IgD-negative memory B cell (primary cell): ENCODE measurements at regions not wholly inside any gene's neighbourhood (a gene's known extent, or its start where the extent isn't known, plus 50 kb on each side); places are given as distances from the start of the nearest gene placed in this dataset.
"Not testable (repeated sequence)": the region's sequence is repeated elsewhere in the genome, so short reads cannot be mapped to it uniquely, and the experiment has no call there.

ENCODE experiments used
- H3K27ac Mint-ChIP-seq, 3 donors: one replicate each; pipeline ENCODE4 v1.8.0; 2020 to 2022; ENCODE audit warnings: mild to moderate bottlenecking in 3 of 3, mixed read lengths in 3 of 3, moderate library complexity in 1 of 3
- H3K27me3 Mint-ChIP-seq: one replicate; pipeline ENCODE4 v1.8.0; 2021; ENCODE audit warnings: mixed read lengths
- H3K36me3 Mint-ChIP-seq: one replicate; pipeline ENCODE4 v1.8.0; 2020; ENCODE audit warnings: mild to moderate bottlenecking, mixed read lengths
- H3K4me1 Mint-ChIP-seq, 3 donors: one replicate each; pipeline ENCODE4 v1.8.0; 2020 to 2022; ENCODE audit warnings: mixed read lengths in 3 of 3, mild to moderate bottlenecking in 1 of 3
- H3K4me3 Mint-ChIP-seq, 4 donors: one replicate each; pipeline ENCODE4 v1.8.0; 2020 to 2022; ENCODE audit warnings: mild to moderate bottlenecking in 4 of 4, mixed read lengths in 4 of 4, moderate library complexity in 3 of 4
- H3K9me3 Mint-ChIP-seq, 3 donors: one replicate each; pipeline ENCODE4 v1.8.0; 2020 to 2021; ENCODE audit warnings: mixed read lengths in 3 of 3, mild to moderate bottlenecking in 1 of 3

DNA sequence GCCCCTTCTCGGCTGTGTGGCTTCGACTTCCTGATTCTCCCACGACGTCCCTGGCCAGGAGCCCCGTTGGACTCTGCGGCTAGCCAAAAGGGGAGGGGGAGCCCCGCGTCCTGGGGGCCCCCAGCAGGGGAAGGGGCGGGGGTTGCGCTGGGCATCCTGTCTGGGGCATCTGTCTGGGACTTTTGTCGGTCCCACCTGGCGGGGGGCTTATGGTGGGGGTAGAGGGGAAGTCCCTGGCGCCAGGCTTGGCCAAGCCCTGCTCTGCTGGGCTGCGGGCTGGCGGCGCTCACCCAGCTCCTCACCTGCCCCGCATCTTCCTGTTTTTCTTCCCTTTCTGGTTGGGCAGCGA, 142.7 kb upstream of the EEF2KMT start:
- Mint-ChIP-seq H3K4me3 (peak overlapping the region in 1 of 4 donors; percentile 33), H3K27me3 (peaks cover 16% of the 10 kb centered on the region)
- H3K4me1 Mint-ChIP-seq, H3K36me3 Mint-ChIP-seq, H3K27ac Mint-ChIP-seq, H3K9me3 Mint-ChIP-seq: not testable (repeated sequence)

GRCh38 chr16:5239472-5240277, 142.1 kb upstream of the EEF2KMT start:
- H3K4me1 Mint-ChIP-seq, H3K36me3 Mint-ChIP-seq, H3K27ac Mint-ChIP-seq, H3K9me3 Mint-ChIP-seq: not testable (repeated sequence)
- H3K4me3 Mint-ChIP-seq, result peak overlapping the region in 2 of 4 donors; percentile 68 to 76
- H3K27me3 Mint-ChIP-seq, result peaks cover 16% of the 10 kb centered on the region

DNA sequence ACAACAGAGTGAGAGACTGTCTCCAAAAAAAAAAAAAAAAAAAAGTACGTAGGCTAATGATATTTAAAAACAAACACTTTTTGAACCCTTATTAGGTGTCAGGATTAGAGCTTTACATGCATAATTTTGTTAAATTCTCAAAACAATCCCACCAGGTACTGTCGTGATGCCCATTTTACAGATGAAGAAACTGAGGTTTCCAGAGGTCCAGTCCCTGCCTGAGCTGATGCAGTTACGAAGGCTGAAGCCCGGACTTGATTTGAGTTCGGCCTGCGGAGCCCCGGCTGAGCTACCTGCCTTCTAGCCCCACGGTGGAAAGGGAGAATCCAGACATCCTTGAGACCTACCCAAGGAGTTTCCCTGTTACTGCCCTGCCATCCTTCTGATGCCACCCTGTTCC, 137.5 kb upstream of the EEF2KMT start:
- no peak overlapping the region for H3K4me3 Mint-ChIP-seq
- no peak overlapping the region for H3K27ac Mint-ChIP-seq
- peaks cover 16% of the 10 kb centered on the region for H3K27me3 Mint-ChIP-seq
- H3K4me1 Mint-ChIP-seq, result peaks cover 0 to 3% (median 2%) of the 10 kb centered on the region in 3 donors
- peaks cover 4% of the 10 kb centered on the region for H3K36me3 Mint-ChIP-seq
- peaks cover 3 to 10% (median 4%) of the 10 kb centered on the region in 3 donors for H3K9me3 Mint-ChIP-seq

GRCh38 chr16:5234295-5235050, 136.9 kb upstream of the EEF2KMT start:
- Mint-ChIP-seq H3K4me1 (peaks cover 0 to 3% (median 2%) of the 10 kb centered on the region in 3 donors), H3K27ac (no peak overlapping the region), H3K4me3 (no peak overlapping the region), H3K27me3 (peaks cover 16% of the 10 kb centered on the region), H3K9me3 (peaks cover 3 to 10% (median 4%) of the 10 kb centered on the region in 3 donors), H3K36me3 (peaks cover 4% of the 10 kb centered on the region)

- peaks cover 3% of the 10 kb centered on the region for H3K27me3 Mint-ChIP-seq
These were observed 133.7 kb upstream of the EEF2KMT start for GRCh38 chr16:5231246-5231759.

DNA sequence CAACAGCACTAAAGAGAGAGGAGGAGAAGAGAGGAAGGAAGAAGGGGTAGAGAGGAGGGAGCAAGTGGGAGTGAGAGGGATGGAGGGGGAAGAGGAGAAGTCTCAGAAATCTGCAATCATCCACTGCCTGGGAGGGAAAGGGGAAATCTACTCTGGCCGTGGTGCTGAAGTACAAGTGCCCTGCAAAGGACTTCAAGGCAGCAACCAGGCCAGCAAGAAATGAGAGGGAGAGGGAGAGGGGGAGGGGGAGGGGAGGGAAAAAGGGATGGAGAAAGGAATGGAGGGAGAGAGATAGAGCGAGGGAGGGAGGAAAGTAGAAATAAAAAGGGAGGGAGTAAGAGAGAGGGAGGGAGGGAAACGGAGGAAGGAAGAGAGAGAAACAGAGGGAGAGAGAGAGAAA, 130.8 kb upstream of the EEF2KMT start:
- no peak overlapping the region for H3K27ac Mint-ChIP-seq
- H3K4me1 Mint-ChIP-seq, result peaks cover 0 to 2% (median 0%) of the 10 kb centered on the region in 3 donors
- peaks cover 2% of the 10 kb centered on the region for H3K36me3 Mint-ChIP-seq
- no peak overlapping the region for H3K4me3 Mint-ChIP-seq
- peaks cover 3 to 10% (median 4%) of the 10 kb centered on the region in 3 donors for H3K9me3 Mint-ChIP-seq
- peaks cover 8% of the 10 kb centered on the region for H3K27me3 Mint-ChIP-seq

More at GRCh38 chr16:5231246-5231759, 133.7 kb upstream of the EEF2KMT start:
- Mint-ChIP-seq H3K36me3 (peaks cover 2% of the 10 kb centered on the region), H3K4me3 (no peak overlapping the region), H3K9me3 (peaks cover 3 to 10% (median 4%) of the 10 kb centered on the region in 3 donors), H3K27ac (no peak overlapping the region), H3K4me1 (peaks cover 0 to 2% (median 0%) of the 10 kb centered on the region in 3 donors)

DNA sequence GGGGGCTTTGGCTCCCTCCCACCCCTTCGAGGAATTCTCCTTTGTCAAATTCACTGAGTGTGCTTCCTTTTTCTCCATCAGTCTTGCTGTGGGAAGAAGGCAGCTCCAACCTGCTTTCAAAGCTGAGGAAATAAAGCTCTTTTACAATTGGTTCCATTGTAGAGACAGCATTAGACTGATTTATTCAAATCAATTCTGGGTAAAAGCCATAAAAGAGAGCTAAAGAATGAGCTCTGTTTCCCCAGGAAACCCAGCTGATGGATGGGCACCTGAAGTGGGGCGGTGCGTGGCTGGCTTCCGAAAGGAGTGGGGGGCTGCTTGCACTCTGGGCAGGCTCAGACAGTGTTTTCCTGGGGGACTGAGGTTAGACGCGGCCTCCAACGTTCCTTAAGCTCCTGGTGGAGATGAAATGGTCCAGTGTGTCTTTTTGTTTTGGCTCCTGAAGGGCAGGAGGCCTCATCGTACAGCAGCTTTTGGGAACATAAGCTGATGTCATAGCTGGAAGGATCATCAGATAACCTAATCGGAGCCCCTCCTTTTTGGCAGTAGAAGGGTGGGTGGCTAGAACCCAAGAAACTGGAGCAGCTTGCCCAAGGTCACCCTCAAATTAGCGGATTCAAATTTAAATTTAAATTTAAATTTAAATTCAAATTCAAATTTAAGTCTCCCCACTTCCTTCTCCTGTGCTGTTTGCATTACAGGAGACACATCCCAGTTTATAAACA, 128.5 kb upstream of the EEF2KMT start:
- Mint-ChIP-seq H3K36me3 (peaks cover 2% of the 10 kb centered on the region), H3K27ac (no peak overlapping the region), H3K9me3 (peaks cover 0 to 3% (median 3%) of the 10 kb centered on the region in 3 donors), H3K4me3 (no peak overlapping the region), H3K4me1 (peaks cover 0 to 2% (median 0%) of the 10 kb centered on the region in 3 donors), H3K27me3 (peaks cover 7% of the 10 kb centered on the region)

DNA sequence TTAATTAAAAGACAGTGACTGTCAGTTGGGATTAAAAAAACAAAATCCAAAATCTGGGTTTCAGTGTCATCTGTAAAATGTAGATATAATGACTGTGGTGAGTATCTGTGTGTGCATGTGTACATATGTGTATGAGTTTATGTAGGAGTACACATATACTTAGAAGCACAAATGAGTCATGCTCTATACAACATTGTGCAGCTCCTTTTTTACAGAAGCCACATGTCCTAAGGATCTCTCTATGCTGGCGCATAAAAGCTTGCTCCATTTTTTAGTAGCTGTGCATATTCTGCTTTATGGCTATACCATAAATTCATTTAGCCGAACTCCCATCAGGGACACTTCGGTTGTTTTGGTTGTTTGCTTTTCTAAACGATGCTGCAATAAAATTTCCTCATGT, 125.2 kb upstream of the EEF2KMT start:
- Mint-ChIP-seq H3K9me3 (peaks cover 0 to 3% (median 0%) of the 10 kb centered on the region in 3 donors), H3K4me1 (no peaks in the 10 kb centered on the region), H3K36me3 (no peaks in the 10 kb centered on the region), H3K27ac (no peak overlapping the region), H3K4me3 (no peak overlapping the region), H3K27me3 (peaks cover 9% of the 10 kb centered on the region)

DNA sequence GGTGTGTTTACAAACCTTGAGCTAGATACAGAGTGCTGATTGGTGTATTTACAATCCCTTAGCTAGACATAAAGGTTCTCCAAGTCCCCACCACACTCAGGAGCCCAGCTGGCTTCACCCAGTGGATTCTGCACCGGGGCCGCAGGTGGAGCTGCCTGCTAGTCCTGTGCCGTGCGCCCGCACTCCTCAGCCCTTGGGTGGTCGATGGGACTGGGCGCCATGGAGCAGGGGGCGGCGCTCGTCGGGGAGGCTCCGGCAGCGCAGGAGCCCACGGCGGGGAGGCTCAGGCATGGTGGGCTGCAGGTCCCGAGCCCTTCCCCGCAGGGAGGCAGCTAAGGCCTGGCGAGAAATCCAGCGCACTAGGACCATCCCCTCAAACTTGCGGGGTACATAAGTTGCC, 124.2 kb upstream of the EEF2KMT start:
- not testable (repeated sequence) for H3K9me3 Mint-ChIP-seq, H3K4me3 Mint-ChIP-seq, H3K27ac Mint-ChIP-seq, H3K27me3 Mint-ChIP-seq, H3K4me1 Mint-ChIP-seq, H3K36me3 Mint-ChIP-seq

DNA sequence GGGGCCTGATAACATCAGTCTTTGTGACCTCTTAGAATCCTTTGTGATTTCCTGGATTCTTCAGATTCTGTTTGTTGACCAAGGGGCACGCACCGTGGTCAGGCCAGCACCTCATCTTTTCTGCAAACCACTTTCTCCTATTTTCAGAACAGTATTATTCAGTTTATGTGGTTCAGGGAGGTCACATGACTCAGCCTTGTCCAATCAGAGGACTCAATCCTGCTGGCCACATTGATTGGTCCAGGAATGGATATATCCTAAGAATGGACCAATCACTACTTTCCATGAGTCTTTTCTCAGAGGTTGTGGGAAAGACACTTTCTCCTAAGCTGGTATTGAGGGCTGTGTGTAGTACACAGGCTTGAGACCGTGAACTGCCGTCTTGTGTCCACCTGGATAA, 123.1 kb upstream of the EEF2KMT start:
- peaks cover 0 to 3% (median 0%) of the 10 kb centered on the region in 3 donors for H3K9me3 Mint-ChIP-seq
- no peaks in the 10 kb centered on the region for H3K36me3 Mint-ChIP-seq
- no peak overlapping the region for H3K4me3 Mint-ChIP-seq
- peaks cover 13% of the 10 kb centered on the region for H3K27me3 Mint-ChIP-seq
- no peak overlapping the region for H3K27ac Mint-ChIP-seq
- no peaks in the 10 kb centered on the region for H3K4me1 Mint-ChIP-seq

DNA sequence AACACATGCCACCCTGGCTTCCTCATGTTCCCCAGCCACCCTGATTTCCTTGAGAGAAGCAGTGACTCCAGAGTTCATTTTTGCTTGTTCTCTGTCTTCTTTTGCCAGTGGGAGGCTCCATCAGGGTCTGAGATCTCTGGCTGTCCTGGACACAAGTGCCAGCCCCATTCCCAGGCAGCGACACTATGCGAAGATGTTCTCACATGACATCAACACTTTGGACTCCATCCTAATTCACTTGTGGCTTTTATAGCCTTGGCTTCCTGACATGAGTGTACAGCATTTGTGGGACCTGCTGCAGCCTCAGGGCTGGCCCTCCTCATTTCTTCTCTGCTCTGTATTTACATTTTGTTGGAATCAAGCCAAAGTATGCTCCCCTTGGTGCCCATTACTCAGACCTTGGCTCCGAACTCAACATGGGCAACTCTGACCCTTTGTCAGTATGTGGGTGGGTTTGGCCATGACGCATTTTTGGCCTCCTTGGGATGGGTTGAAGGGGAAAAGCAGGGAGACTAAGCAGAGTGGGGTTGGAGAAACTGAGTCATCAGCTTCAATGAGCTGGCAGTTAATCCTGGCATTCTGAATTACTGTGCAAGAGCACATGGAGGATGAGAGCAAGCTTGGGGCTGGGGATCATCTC, 119.0 kb upstream of the EEF2KMT start:
- no peak overlapping the region for H3K4me3 Mint-ChIP-seq
- H3K36me3 Mint-ChIP-seq, result no peaks in the 10 kb centered on the region
- no peak overlapping the region for H3K27ac Mint-ChIP-seq
- H3K27me3 Mint-ChIP-seq, result peaks cover 20% of the 10 kb centered on the region
- H3K4me1 Mint-ChIP-seq, result peaks cover 0 to 2% (median 1%) of the 10 kb centered on the region in 3 donors
- peaks cover 0 to 3% (median 0%) of the 10 kb centered on the region in 3 donors for H3K9me3 Mint-ChIP-seq

DNA sequence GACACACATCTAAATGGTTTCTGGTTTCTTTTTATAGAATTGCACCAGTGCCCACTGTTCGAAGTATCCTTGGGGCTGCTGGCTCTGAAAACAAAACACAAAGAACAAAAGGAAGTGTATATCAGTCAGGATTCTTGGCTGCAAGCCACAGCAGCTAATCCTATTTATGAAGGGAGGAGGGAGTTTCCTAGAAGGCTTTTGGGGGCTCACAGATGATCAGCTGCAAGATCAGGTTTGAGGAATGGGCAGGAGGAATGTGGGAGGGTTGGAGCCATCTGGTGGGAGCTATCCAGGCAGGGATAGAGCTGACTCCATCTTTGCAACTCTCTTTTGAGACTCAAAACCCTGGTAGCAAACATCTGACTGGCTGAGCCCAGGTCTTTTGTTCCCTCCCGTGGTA, 118.3 kb upstream of the EEF2KMT start:
- Mint-ChIP-seq H3K4me1 (peaks cover 0 to 2% (median 1%) of the 10 kb centered on the region in 3 donors), H3K27me3 (peaks cover 20% of the 10 kb centered on the region), H3K27ac (no peak overlapping the region), H3K36me3 (no peaks in the 10 kb centered on the region), H3K4me3 (no peak overlapping the region), H3K9me3 (peaks cover 0 to 3% (median 0%) of the 10 kb centered on the region in 3 donors)

GRCh38 chr16:5214466-5214865, 116.9 kb upstream of the EEF2KMT start:
- Mint-ChIP-seq H3K27me3 (peaks cover 20% of the 10 kb centered on the region), H3K27ac (no peak overlapping the region), H3K4me3 (no peak overlapping the region), H3K36me3 (no peaks in the 10 kb centered on the region), H3K4me1 (peaks cover 0 to 2% (median 1%) of the 10 kb centered on the region in 3 donors), H3K9me3 (peaks cover 0 to 5% (median 0%) of the 10 kb centered on the region in 3 donors)

DNA sequence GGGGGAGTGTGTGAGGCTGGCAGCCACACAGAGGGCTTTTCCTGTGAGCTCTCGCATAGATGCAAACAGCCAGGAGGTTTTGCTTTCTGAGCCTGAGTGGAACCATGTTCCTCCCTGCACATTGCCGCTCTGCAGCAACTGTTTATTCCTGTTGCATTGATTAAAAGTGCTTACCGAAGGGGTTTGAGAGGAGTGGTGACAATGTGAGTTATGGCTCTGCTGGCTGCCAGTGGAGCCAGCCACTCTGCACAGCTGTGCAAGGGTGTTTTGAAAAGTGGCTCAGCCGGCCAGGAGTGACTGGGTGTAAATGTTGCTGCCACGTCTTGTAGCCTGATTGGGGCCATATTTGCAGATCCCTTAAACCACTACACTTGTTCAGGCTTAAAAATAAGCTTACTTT, 114.9 kb upstream of the EEF2KMT start:
- not testable (repeated sequence) for H3K27ac Mint-ChIP-seq, H3K4me3 Mint-ChIP-seq, H3K9me3 Mint-ChIP-seq, H3K4me1 Mint-ChIP-seq, H3K36me3 Mint-ChIP-seq
- H3K27me3 Mint-ChIP-seq, result peaks cover 16% of the 10 kb centered on the region
